PFSK-1 (cell line): ENCODE measurements at regions not wholly inside any gene's neighbourhood (a gene's known extent, or its start where the extent isn't known, plus 50 kb on each side); places are given as distances from the start of the nearest gene placed in this dataset.

Source experiments
- FOXP2 ChIP-seq: optimal IDR thresholded peaks from 2 replicates; pipeline ENCODE3; 2011; ENCODE audit warnings: borderline replicate concordance, control low read depth, inconsistent platforms; ENCODE audit not compliant: insufficient read depth; ENCODE audit errors: extremely low read length, extremely low read depth
- POLR2AphosphoS5 ChIP-seq: IDR thresholded peaks from 2 replicates; pipeline ENCODE4 v1.6.1; 2012; ENCODE audit warnings: low read depth, mild to moderate bottlenecking, control low read depth, low read length, moderate library complexity
- REST ChIP-seq, 2 experiments: IDR thresholded peaks; 2 replicates each; pipeline versions ENCODE4 v1.6.1 to v1.8.0; 2011 to 2012; ENCODE audit warnings: low read depth in 2 of 2, low read length in 2 of 2, control low read depth in 1 of 2, inconsistent platforms in 1 of 2, mild to moderate bottlenecking in 1 of 2, moderate library complexity in 1 of 2; ENCODE audit not compliant: insufficient read depth in 1 of 2
- SIN3A ChIP-seq: IDR thresholded peaks from 2 replicates; pipeline ENCODE4 v1.6.1; 2012; ENCODE audit warnings: mild to moderate bottlenecking, low read length, moderate library complexity, borderline replicate concordance; ENCODE audit not compliant: insufficient read depth
- TAF1 ChIP-seq: IDR thresholded peaks from 2 replicates; pipeline ENCODE4 v1.6.1; 2012; ENCODE audit warnings: low read length, control low read depth, borderline replicate concordance; ENCODE audit not compliant: insufficient read depth

GRCh38 chr6:91088976-91089375, 502.1 kb upstream of the MAP3K7 start:
- no peak for TF ChIP-seq POLR2AphosphoS5

GRCh38 chr6:91088515-91088914, 501.6 kb upstream of the MAP3K7 start:
- TF ChIP-seq TAF1, result no peak
- no peak for TF ChIP-seq POLR2AphosphoS5
- no peak for TF ChIP-seq FOXP2
- TF ChIP-seq SIN3A, result no peak
- TF ChIP-seq REST (IDR thresholded peaks at IDR 0.05; ENCODE audit: insufficient read depth in 1 of 2, low read depth in 2 of 2, low read length in 2 of 2), result no peak

GRCh38 chr6:91087908-91088307, 501.0 kb upstream of the MAP3K7 start:
- no peak for TF ChIP-seq TAF1

GRCh38 chr6:91083211-91083610, 496.3 kb upstream of the MAP3K7 start:
- TF ChIP-seq REST (IDR thresholded peaks at IDR 0.05; ENCODE audit: insufficient read depth in 1 of 2, low read depth in 2 of 2, low read length in 2 of 2) (no peak), POLR2AphosphoS5 (no peak), FOXP2 (no peak), SIN3A (no peak), TAF1 (no peak)

- TF ChIP-seq REST (IDR thresholded peaks at IDR 0.05; ENCODE audit: insufficient read depth in 1 of 2, low read depth in 2 of 2, low read length in 2 of 2), result no peak
- no peak for TF ChIP-seq TAF1
- no peak for TF ChIP-seq FOXP2
- TF ChIP-seq POLR2AphosphoS5, result no peak
- TF ChIP-seq SIN3A, result no peak
Measured at GRCh38 chr6:91082311-91082832, 495.5 kb upstream of the MAP3K7 start.

GRCh38 chr6:91081452-91082067, 494.7 kb upstream of the MAP3K7 start:
- TF ChIP-seq POLR2AphosphoS5 (no peak), SIN3A (no peak), REST (IDR thresholded peaks at IDR 0.05; ENCODE audit: insufficient read depth in 1 of 2, low read depth in 2 of 2, low read length in 2 of 2) (no peak), FOXP2 (no peak), TAF1 (no peak)
